Dendritic cell treated with granulocyte-macrophage colony-stimulating factor and Interleukin-4, amounts not matched to agents 40 ng/mL and 50 ng/mL, for 4 days (primary cell): ENCODE measurements at regions not wholly inside any gene's neighbourhood (a gene's known extent, or its start where the extent isn't known, plus 50 kb on each side); places are given as distances from the start of the nearest gene placed in this dataset.
"Not testable (repeated sequence)": the region's sequence is repeated elsewhere in the genome, so short reads cannot be mapped to it uniquely, and the experiment has no call there.

Source experiments
- H3K27ac Mint-ChIP-seq: one replicate; pipeline ENCODE4 v1.8.0; 2022; ENCODE audit warnings: mild to moderate bottlenecking, mixed read lengths
- H3K27me3 Mint-ChIP-seq: one replicate; pipeline ENCODE4 v1.8.0; 2022; ENCODE audit warnings: mild to moderate bottlenecking, mixed read lengths
- H3K36me3 Mint-ChIP-seq: one replicate; pipeline ENCODE4 v1.8.0; 2022; ENCODE audit warnings: low read depth, mixed read lengths
- H3K4me1 Mint-ChIP-seq: one replicate; pipeline ENCODE4 v1.8.0; 2022; ENCODE audit warnings: low read depth, mixed read lengths
- H3K4me3 Mint-ChIP-seq: one replicate; pipeline ENCODE4 v1.8.0; 2022; ENCODE audit warnings: mild to moderate bottlenecking, moderate library complexity, mixed read lengths
- H3K9me3 Mint-ChIP-seq: one replicate; pipeline ENCODE4 v1.8.0; 2022; ENCODE audit warnings: mixed read lengths
- intact Hi-C: fragments of 100-400 bp; cut with micrococcal nuclease; formaldehyde crosslinking; loops from one replicate; pipeline ENCODE4 v1.15.0; 2022

GRCh38 chr5:112548246-112548881 is 129.3 kb upstream of the EPB41L4A start:
- Mint-ChIP-seq H3K27ac (no peak overlapping the region), H3K27me3 (peaks cover 3% of the 10 kb centered on the region), H3K4me3 (no peak overlapping the region), H3K36me3 (no peaks in the 10 kb centered on the region), H3K4me1 (no peaks in the 10 kb centered on the region), H3K9me3 (no peaks in the 10 kb centered on the region)
- intact Hi-C loops = no loop called here

- no peaks in the 10 kb centered on the region for H3K4me1 Mint-ChIP-seq
- H3K9me3 Mint-ChIP-seq = no peaks in the 10 kb centered on the region
- no peak overlapping the region for H3K27ac Mint-ChIP-seq
- intact Hi-C loops = no loop called here
- H3K36me3 Mint-ChIP-seq = no peaks in the 10 kb centered on the region
- peaks cover 3% of the 10 kb centered on the region for H3K27me3 Mint-ChIP-seq
- no peak overlapping the region for H3K4me3 Mint-ChIP-seq
These were observed 130.1 kb upstream of the EPB41L4A start for GRCh38 chr5:112549127-112549526.

GRCh38 chr5:112549605-112550166 is 130.6 kb upstream of the EPB41L4A start:
- Mint-ChIP-seq H3K27ac (no peak overlapping the region), H3K9me3 (no peaks in the 10 kb centered on the region), H3K4me3 (no peak overlapping the region), H3K36me3 (no peaks in the 10 kb centered on the region), H3K4me1 (no peaks in the 10 kb centered on the region), H3K27me3 (peaks cover 3% of the 10 kb centered on the region)
- intact Hi-C loops = loop anchor here (2.0 to 10.0 kb wide), 2 partner anchors 299 to 1055 kb away; no protein-coding TSS in a partner anchor

- Mint-ChIP-seq H3K27me3 (peaks cover 4% of the 10 kb centered on the region), H3K27ac (peak overlapping the region; percentile 28), H3K36me3 (no peaks in the 10 kb centered on the region), H3K9me3 (no peaks in the 10 kb centered on the region), H3K4me3 (no peak overlapping the region), H3K4me1 (no peaks in the 10 kb centered on the region)
- intact Hi-C loops = loop anchor here (1.0 to 10.0 kb wide), 3 partner anchors 206 to 1053 kb away; no protein-coding TSS in a partner anchor
These were observed 132.4 kb upstream of the EPB41L4A start for GRCh38 chr5:112551419-112552032.

- Mint-ChIP-seq H3K4me1 (no peaks in the 10 kb centered on the region), H3K27ac (peak overlapping the region; percentile 28), H3K27me3 (peaks cover 4% of the 10 kb centered on the region), H3K4me3 (no peak overlapping the region), H3K36me3 (no peaks in the 10 kb centered on the region), H3K9me3 (no peaks in the 10 kb centered on the region)
- intact Hi-C loops = loop anchor here (10.0 kb wide), 1 partner anchor 1053 kb away; no protein-coding TSS in a partner anchor
These were observed 133.1 kb upstream of the EPB41L4A start for GRCh38 chr5:112552216-112552615.

GRCh38 chr5:112552791-112553190 is 133.7 kb upstream of the EPB41L4A start:
- H3K4me1 Mint-ChIP-seq = no peaks in the 10 kb centered on the region
- no peaks in the 10 kb centered on the region for H3K36me3 Mint-ChIP-seq
- intact Hi-C loops = loop anchor here (10.0 kb wide), 1 partner anchor 1052 kb away; no protein-coding TSS in a partner anchor
- H3K27ac Mint-ChIP-seq = no peak overlapping the region
- peaks cover 2% of the 10 kb centered on the region for H3K27me3 Mint-ChIP-seq
- no peak overlapping the region for H3K4me3 Mint-ChIP-seq
- no peaks in the 10 kb centered on the region for H3K9me3 Mint-ChIP-seq

GRCh38 chr5:112554101-112554977 is 135.3 kb upstream of the EPB41L4A start:
- H3K9me3 Mint-ChIP-seq = no peaks in the 10 kb centered on the region
- no peaks in the 10 kb centered on the region for H3K4me1 Mint-ChIP-seq
- H3K36me3 Mint-ChIP-seq = no peaks in the 10 kb centered on the region
- peaks cover 1% of the 10 kb centered on the region for H3K27me3 Mint-ChIP-seq
- intact Hi-C loops = loop anchor here (10.0 kb wide), 1 partner anchor 1050 kb away; no protein-coding TSS in a partner anchor
- no peak overlapping the region for H3K4me3 Mint-ChIP-seq
- no peak overlapping the region for H3K27ac Mint-ChIP-seq

- intact Hi-C loops = loop anchor here (10.0 kb wide), 1 partner anchor 1050 kb away; no protein-coding TSS in a partner anchor
- no peaks in the 10 kb centered on the region for H3K4me1 Mint-ChIP-seq
- no peaks in the 10 kb centered on the region for H3K9me3 Mint-ChIP-seq
- peaks cover 1% of the 10 kb centered on the region for H3K27me3 Mint-ChIP-seq
- no peaks in the 10 kb centered on the region for H3K36me3 Mint-ChIP-seq
- H3K27ac Mint-ChIP-seq = no peak overlapping the region
- H3K4me3 Mint-ChIP-seq = no peak overlapping the region
These were observed 136.1 kb upstream of the EPB41L4A start for GRCh38 chr5:112555197-112555596.

GRCh38 chr5:112555691-112556090 is 136.6 kb upstream of the EPB41L4A start:
- Mint-ChIP-seq H3K4me1 (no peaks in the 10 kb centered on the region), H3K27me3 (peaks cover 1% of the 10 kb centered on the region), H3K4me3 (no peak overlapping the region), H3K9me3 (no peaks in the 10 kb centered on the region), H3K27ac (no peak overlapping the region), H3K36me3 (no peaks in the 10 kb centered on the region)
- intact Hi-C loops = loop anchor here (10.0 kb wide), 1 partner anchor 1049 kb away; no protein-coding TSS in a partner anchor

- H3K9me3 Mint-ChIP-seq = peaks cover 29% of the 10 kb centered on the region
- H3K36me3 Mint-ChIP-seq, H3K4me3 Mint-ChIP-seq, H3K4me1 Mint-ChIP-seq, H3K27me3 Mint-ChIP-seq, H3K27ac Mint-ChIP-seq: not testable (repeated sequence)
- intact Hi-C loops = loop anchor here (10.0 kb wide), 1 partner anchor 1045 kb away; no protein-coding TSS in a partner anchor
These were observed 140.4 kb upstream of the EPB41L4A start for GRCh38 chr5:112559501-112559900.

- Mint-ChIP-seq H3K36me3 (no peaks in the 10 kb centered on the region), H3K27ac (no peak overlapping the region), H3K4me3 (no peak overlapping the region), H3K4me1 (no peaks in the 10 kb centered on the region), H3K9me3 (peaks cover 37% of the 10 kb centered on the region), H3K27me3 (peaks cover 1% of the 10 kb centered on the region)
- intact Hi-C loops = no loop called here
These were observed 141.3 kb upstream of the EPB41L4A start for GRCh38 chr5:112560371-112560770.

GRCh38 chr5:112563169-112563826 is 144.2 kb upstream of the EPB41L4A start:
- H3K27ac Mint-ChIP-seq = no peak overlapping the region
- H3K36me3 Mint-ChIP-seq = no peaks in the 10 kb centered on the region
- H3K4me1 Mint-ChIP-seq = no peaks in the 10 kb centered on the region
- H3K27me3 Mint-ChIP-seq = peaks cover 2% of the 10 kb centered on the region
- peaks cover 39% of the 10 kb centered on the region for H3K9me3 Mint-ChIP-seq
- intact Hi-C loops = no loop called here
- no peak overlapping the region for H3K4me3 Mint-ChIP-seq

- Mint-ChIP-seq H3K27ac (no peak overlapping the region), H3K4me1 (no peaks in the 10 kb centered on the region), H3K36me3 (no peaks in the 10 kb centered on the region), H3K4me3 (no peak overlapping the region), H3K27me3 (peaks cover 6% of the 10 kb centered on the region), H3K9me3 (peaks cover 39% of the 10 kb centered on the region)
- intact Hi-C loops = no loop called here
These were observed 147.2 kb upstream of the EPB41L4A start for GRCh38 chr5:112566251-112566650.
